ENCODE measurements at regions not wholly inside any gene's neighbourhood (a gene's known extent, or its start where the extent isn't known, plus 50 kb on each side); places are given as distances from the start of the nearest gene placed in this dataset.

DNA sequence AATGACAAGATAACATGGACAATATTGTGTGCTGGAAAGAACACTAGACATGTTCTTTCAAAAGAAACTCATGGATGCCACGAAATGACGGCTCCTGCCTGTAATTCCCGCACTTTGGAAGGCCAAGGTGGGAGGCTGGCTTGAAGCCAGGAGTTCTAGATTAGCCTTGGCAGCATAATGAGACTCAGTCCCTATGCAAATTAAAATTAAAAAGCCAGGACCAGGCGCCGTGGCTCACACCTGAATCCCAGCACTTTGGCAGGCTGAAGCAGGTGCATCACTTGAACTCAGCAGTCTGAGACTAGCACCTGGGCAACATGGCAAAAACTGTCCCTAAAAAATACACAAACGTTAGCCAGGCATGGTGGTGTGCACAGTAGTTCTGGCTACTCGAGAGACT is 814.2 kb downstream of the BRINP1 start:
- in situ Hi-C loops (cut with HindIII; ENCODE audit: low pct_unique_long_range_greater_than_20kb, low sequenced_read_pairs), result no loop called here
- no peak for DNase-seq (ENCODE audit: low read depth)

DNA sequence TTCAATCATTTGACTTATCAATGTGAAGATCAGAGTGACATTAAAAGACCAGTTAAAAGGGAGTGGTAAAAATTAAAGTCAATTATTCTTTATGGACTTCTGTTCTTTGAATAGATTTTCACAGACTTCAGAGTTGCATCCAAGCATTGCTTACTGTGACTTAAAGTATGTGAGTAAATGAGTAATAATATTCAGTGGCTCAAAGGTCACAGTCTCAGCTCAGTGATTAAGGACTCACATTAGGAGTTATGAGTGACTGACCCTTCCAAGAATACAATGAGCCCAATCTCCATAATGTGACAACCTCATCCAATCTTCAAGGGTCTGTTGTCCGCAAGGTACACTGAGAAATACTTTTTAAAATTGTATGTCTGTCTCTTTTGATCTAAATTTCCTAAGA is 811.2 kb downstream of the BRINP1 start:
- in situ Hi-C loops (cut with HindIII; ENCODE audit: low pct_unique_long_range_greater_than_20kb, low sequenced_read_pairs), result no loop called here
- DNase-seq (ENCODE audit: low read depth), result peak; percentile 48

DNA sequence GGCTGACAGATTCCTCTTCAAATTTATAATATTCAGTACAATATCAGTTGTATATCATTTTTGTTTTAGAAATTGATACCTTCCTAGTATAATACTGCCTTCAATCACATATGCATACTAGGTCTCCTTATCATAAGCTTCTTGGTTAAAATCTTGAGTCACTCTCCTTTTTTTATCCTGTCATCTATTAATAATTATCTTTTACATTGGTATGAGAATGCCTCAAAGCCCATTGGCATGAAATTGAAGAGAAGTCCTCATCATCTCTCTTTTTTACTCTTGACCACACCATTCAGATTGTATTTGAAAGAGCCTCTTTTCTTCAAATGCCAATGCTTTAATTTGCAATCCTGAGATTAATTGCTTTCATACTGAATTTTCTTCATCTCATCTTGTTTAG is 810.3 kb downstream of the BRINP1 start:
- in situ Hi-C loops (cut with HindIII; ENCODE audit: low pct_unique_long_range_greater_than_20kb, low sequenced_read_pairs), result no loop called here
- DNase-seq (ENCODE audit: low read depth), result peak; percentile 39

DNA sequence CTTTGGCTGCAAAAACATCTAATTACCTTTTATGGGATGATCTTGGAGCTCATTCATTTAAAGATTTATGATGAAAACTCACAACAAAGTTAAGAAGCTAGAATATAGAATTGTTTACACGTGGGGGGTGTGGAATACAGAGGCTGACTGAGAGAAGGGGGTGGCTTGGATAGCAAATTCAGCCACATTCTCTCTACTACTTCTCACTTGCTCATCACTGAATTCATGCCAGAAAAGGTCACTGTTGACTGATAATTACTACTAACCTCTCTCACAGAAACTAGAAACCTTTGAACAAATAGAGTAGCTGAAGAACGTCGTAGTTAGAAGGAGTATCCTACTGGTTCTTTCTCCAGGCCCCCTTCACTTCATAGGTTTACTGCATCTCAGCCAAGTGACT is 808.2 kb downstream of the BRINP1 start:
- in situ Hi-C loops (cut with HindIII; ENCODE audit: low pct_unique_long_range_greater_than_20kb, low sequenced_read_pairs), result no loop called here
- no peak for DNase-seq (ENCODE audit: low read depth)

DNA sequence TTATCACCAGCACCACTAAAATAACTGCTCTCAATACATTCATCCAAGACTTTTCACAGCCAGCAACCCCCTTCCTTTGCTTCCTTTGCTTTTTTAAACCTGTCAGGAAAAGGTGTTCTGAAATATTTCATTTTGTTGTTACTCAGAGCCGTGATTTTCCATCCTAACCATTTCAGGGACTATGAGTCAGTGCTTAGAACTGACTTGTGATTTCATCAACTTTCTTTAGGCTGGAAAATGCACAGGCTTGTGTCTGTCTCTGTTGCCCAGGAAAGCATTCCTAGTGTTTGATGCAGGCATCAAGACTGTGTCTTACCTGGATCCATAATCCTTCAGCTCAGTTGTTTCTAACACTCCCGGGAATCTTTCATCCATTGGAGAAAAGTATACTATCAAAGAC is 805.6 kb downstream of the BRINP1 start:
- in situ Hi-C loops (cut with HindIII; ENCODE audit: low pct_unique_long_range_greater_than_20kb, low sequenced_read_pairs), result no loop called here
- no peak for DNase-seq (ENCODE audit: low read depth)

DNA sequence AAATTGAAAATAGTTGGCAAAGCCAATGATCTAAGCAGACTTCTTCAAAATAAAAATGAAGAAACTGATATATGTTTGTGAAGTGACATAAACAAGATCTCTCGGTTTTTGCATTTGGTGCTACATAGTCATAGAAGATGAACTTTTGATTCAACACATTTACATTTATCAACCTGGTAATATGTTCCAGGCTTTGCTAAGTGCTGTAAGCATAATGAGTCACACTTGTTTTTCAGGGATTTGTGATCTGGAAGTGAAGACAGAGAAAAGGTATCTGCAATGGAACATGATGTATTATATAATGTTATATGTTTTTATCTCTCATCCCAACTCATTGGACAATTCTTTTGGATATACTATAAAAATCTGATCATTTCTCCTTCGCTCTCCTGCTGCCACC is 801.4 kb downstream of the BRINP1 start:
- in situ Hi-C loops (cut with HindIII; ENCODE audit: low pct_unique_long_range_greater_than_20kb, low sequenced_read_pairs), result no loop called here
- no peak for DNase-seq (ENCODE audit: low read depth)

DNA sequence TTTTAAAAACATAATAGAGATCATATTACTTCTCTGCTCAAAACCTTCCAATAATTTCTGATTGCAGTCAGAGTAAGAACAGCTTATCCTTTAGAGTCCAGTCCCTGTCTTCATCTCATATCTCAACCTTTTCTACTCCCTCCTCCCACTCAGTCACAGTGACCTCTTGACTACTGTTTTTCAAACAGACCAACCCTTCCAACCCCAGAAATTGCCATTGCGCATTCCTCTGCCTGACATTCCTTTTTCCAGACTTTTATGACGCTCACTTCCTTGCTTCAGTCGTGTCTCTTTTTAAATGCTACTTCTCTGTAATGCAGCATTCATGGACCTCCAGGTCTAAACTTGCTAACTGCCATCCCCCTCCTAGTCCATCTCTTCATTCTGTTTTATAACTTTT is 800.5 kb downstream of the BRINP1 start:
- in situ Hi-C loops (cut with HindIII; ENCODE audit: low pct_unique_long_range_greater_than_20kb, low sequenced_read_pairs), result no loop called here
- no peak for DNase-seq (ENCODE audit: low read depth)

DNA sequence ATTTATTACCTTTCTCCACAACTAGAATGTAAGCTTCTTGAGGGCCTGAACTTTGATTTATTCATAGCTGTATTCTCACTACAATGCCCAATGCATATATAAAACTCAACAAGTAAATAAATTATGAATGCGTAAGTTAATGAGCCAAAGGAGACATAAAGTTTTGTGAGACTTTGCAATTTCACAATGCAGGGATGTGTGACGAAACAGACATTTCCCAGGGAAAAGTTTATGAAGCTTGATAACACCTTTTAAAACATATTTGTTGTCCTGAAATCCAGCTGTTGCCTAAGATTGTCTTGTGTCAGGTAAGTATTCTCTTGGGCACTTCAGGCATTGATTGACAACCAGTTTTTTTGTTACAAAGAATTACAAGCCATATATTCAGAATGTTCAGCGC is 800.1 kb downstream of the BRINP1 start:
- DNase-seq (ENCODE audit: low read depth), result no peak
- in situ Hi-C loops (cut with HindIII; ENCODE audit: low pct_unique_long_range_greater_than_20kb, low sequenced_read_pairs), result no loop called here

DNA sequence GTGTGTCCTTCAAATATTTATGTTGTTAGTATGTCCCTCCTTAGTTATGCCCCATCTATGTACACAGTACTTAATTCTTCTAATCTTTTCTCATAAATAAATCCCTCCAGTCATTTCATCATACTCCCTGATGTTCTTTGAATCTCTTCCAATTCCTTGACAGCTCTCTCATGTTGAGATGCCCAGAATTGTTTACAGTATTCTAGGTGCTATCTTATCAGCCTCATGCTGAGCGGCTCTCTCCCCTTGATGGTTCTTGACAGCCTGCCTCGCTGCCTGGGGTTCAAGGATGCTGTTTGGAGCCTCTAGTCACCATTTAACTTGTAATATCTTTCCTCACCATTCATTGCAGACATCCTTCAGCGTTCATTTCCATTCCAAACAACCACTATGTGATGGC is 799.2 kb downstream of the BRINP1 start:
- in situ Hi-C loops (cut with HindIII; ENCODE audit: low pct_unique_long_range_greater_than_20kb, low sequenced_read_pairs), result no loop called here
- DNase-seq (ENCODE audit: low read depth), result no peak

DNA sequence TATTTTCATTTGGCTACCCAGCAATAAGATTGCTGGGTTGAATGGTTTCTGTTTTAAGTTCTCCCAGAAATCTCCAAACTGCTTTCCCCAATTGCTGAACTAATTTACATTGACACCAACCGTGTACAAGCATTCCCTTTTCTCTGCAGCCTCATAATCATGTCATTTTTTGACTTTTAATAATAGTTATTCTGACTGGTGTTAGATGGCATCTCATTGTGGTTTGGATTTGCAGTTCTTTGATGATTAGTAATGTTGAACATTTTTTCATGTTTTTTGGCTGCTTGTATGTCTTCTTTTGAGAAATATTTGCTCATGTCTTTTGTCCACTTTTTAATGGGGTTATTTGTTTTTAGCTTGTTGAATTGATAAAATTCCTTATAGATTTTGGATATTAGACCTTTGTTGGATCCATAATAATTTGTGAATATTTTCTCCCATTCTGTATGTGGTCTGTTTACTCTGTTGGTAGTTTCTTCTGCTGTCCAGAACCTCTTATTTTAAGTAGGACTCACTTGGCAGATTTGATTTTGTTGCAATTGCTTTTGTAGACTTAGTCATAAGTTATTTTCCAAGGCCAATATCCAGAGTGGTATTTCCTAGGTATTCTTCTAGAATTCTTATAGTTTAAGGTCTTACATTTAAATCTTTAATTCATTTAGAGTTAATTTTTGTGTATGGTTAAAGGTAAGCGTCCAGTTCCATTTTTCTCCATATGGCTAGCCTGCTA is 793.7 kb downstream of the BRINP1 start:
- no peak for DNase-seq (ENCODE audit: low read depth)
- in situ Hi-C loops (cut with HindIII; ENCODE audit: low pct_unique_long_range_greater_than_20kb, low sequenced_read_pairs), result no loop called here

DNA sequence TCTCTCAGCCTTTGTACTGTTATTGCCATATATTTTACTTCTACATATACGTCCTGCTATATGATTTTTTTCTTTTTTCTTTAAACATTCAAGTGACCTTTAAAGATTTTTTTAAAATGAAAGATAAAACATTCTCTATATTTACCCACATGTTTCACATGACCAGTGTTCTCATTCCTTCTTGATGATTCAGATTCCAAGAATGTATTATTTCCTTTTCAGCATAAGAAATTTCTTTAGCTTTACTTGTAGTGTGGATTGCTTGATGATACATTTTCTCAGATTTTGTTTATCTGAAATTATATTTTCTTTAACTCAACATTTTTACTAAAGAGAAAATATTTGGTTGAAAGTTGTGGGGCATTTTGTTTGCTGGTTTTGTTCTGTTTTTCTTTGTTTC is 792.1 kb downstream of the BRINP1 start:
- peak; percentile 31 for DNase-seq (ENCODE audit: low read depth)

DNA sequence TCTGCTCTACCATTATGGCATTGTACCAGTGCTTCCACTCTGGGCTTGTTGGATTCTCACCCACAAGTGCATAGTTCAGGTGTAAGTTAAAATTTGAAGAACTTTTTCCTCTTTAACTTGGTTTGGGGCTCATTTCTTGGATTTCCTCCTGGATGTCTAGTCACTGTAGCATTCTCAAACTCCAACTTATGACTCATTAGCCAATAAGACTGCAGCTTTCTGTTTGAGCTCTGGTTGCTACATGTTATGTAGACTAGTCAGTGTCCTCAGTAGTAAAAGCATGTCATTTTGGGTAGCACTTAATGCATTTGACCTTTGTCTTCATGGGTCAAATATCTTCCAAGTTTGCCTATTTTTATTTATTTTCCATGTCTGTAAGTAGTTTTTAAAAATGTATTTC is 790.8 kb downstream of the BRINP1 start:
- in situ Hi-C loops (cut with HindIII; ENCODE audit: low pct_unique_long_range_greater_than_20kb, low sequenced_read_pairs), result no loop called here
- peak; percentile 12 for DNase-seq (ENCODE audit: low read depth)

More for the DNA sequence above, 792.1 kb downstream of the BRINP1 start:
- in situ Hi-C loops (cut with HindIII; ENCODE audit: low pct_unique_long_range_greater_than_20kb, low sequenced_read_pairs), result no loop called here

DNA sequence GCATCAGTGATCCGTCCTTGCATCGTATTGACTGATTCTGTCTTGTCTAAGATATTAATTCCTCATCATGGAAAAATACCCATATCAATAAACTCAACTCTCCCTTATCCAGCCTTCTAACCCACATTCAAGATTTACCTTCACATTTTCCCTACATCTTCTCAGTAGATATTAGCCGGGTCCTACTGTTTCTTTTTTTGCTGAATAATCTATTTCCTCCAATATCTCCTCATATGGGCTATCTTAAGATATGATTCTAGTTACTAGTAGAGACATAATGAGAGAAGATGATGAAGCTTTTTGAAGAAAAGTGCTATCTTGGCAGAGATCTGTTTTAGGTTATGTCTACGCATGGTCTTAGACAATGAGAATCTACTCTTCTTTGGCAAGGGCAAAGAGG is 785.8 kb downstream of the BRINP1 start:
- in situ Hi-C loops (cut with HindIII; ENCODE audit: low pct_unique_long_range_greater_than_20kb, low sequenced_read_pairs), result no loop called here

DNA sequence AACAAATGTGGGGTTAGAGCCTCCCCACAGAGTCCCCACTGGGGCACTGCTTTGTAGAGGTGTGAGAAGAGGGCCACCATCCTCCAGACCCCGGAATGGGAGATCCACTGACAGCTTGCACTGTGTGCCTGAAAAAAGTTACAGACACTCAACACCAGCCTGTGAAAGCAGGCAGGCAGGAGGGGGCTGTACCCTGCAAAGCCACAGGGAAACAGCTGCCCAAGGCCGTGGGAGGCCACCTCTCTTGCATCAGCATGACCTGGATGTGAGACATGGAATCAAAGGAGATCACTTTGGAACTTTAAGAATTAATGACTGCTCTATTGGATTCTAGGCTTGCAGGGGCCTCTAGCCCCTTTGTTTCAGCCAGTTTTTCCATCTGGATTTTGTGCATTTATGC is 782.3 kb downstream of the BRINP1 start:
- no peak for DNase-seq (ENCODE audit: low read depth)
- in situ Hi-C loops (cut with HindIII; ENCODE audit: low pct_unique_long_range_greater_than_20kb, low sequenced_read_pairs), result no loop called here

More for the DNA sequence above, 785.8 kb downstream of the BRINP1 start:
- no peak for DNase-seq (ENCODE audit: low read depth)

DNA sequence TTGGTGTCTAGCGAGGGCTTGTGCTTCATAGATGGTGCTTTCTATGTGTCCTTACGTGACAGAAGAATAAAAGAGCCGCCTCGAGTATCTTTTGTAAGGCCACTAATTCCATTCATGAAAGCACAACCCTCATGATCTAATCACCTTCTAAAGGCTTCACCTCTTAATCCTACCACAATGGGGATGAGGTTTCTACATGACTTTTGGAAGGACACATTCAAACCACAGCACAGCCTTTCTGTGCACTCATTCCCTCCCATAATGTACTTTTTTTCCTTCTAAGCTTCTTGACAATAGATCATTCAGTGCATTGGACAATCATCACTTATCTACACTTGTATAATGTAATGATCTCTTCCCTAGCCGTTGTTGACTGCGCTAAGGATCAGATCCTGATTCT is 774.8 kb downstream of the BRINP1 start:
- in situ Hi-C loops (cut with HindIII; ENCODE audit: low pct_unique_long_range_greater_than_20kb, low sequenced_read_pairs), result no loop called here
- DNase-seq (ENCODE audit: low read depth), result no peak

DNA sequence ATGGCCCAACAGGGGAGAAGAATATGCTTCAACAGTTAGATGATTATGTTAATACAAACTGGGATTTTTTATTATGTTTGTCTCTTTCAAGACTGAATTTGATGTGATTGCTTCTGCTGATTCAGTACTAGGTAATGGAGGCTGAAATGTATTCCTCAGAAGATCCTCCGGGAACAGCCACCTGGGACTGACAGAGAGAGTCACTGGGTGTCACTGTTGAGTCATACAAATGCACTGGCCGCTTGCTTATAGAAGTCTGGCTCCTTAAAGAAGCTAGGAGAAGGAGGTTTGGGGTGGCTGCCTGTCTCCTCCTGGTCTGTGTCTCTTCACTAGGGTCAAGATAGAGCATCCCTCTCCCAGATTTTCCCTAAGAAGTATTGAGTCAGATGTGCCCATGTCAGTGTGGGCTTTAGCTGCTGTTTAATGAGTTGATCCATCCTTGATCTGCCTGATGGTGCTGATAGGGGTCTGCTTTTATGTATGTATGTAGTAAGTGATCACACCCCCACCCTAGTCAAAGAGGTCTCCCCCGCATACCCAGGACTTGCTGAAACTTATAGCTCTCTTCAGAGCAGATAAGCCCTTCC is 773.4 kb downstream of the BRINP1 start:
- DNase-seq (ENCODE audit: low read depth), result peak; percentile 70
- in situ Hi-C loops (cut with HindIII; ENCODE audit: low pct_unique_long_range_greater_than_20kb, low sequenced_read_pairs), result no loop called here

DNA sequence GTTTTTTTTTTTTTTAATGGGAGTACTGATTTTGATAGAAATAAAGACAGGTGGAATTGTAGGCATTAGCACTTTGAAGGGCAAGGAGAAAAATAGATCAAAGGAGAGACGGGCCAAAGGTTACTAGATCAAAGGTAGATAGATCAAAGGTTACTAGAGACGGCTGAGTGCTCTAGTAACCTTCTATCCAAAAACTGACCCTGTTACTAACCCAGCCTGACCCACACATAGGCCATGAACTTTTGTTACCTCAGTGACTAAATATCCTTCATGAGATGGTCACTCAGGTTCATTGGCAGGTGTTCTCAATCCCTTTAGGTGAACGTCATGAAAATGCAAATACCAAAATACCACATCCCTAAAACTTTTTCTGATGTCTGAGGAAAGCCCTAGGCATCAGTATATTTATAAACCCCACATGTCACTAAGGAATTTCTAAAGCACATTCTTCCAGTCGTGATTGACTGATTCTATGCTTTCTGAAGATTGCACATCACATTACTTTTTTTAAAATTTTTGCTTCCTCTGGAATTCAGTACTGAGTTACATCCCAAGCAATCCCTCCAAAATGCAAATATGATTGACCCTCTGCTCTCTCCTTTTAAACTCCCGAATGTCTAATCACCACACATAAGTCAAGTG is 772.7 kb downstream of the BRINP1 start:
- in situ Hi-C loops (cut with HindIII; ENCODE audit: low pct_unique_long_range_greater_than_20kb, low sequenced_read_pairs), result no loop called here
- DNase-seq (ENCODE audit: low read depth), result peak; percentile 47

DNA sequence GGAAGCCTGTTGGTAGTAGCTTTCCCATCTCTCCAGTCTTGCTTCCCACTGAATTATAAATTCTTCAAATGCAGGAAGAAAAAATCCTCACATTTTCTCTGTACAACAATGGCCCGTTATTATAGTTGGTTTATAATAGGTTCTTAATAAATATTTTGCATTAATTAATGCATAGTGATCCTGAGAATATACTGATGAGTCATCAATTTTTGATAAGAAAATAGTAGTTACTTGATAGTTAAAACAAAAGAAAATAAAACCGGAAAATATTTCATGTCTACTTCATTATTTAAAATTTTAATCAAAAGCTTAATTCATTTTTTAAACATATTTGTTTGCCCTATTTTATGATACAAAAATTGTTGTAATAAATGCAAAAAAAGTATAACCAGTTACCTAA is 762.6 kb downstream of the BRINP1 start:
- in situ Hi-C loops (cut with HindIII; ENCODE audit: low pct_unique_long_range_greater_than_20kb, low sequenced_read_pairs), result no loop called here
- DNase-seq (ENCODE audit: low read depth), result no peak

DNA sequence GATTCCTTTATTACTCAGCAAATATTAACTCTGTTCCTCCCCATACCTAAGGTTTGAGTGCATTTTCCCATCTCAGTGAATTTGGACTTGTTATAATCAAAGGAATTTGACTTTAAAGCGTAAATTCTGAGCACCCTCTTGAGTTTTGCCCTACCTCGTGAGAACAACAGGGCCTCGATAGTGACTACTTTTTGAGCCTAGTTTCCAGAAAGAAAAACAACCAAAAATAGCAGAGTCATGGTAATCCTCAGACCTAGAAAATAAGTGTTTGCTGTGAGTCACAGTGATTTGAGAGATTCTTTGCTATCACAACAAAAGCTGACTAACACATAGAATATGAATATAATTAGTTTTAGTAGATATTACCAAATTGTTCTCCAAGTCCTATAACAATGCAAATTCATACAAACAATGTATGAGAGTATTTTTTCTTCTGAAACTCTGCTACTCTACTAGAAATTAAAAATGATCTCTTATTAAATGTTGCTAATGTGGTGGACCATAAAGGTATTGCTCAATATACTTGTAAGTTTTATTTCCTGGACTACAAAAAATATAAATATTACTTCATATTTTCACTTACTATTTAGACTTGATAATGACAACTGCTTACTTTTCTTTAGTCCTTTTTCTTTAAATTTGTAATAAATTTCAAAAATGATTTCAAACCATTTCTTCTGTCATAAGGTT is 759.7 kb downstream of the BRINP1 start:
- in situ Hi-C loops (cut with HindIII; ENCODE audit: low pct_unique_long_range_greater_than_20kb, low sequenced_read_pairs), result no loop called here
- peak; percentile 62 for DNase-seq (ENCODE audit: low read depth)
